GM23338 (cell line): ENCODE measurements at regions not wholly inside any gene's neighbourhood (a gene's known extent, or its start where the extent isn't known, plus 50 kb on each side); places are given as distances from the start of the nearest gene placed in this dataset.

Source experiments
- CTCF ChIP-seq, 2 experiments: fragments of 200-600 bp in 1 of 2; sonication (generic) in 1 of 2; conservative IDR thresholded peaks; 2 replicates each; pipeline versions ENCODE4 v1.5.1 to v1.6.1; 2016 to 2017; ENCODE audit warnings: antibody characterized with exemption in 2 of 2, low read depth in 2 of 2, mild to moderate bottlenecking in 2 of 2, moderate library complexity in 1 of 2
- EZH2 ChIP-seq: fragments of 200-600 bp; sonication (generic); IDR thresholded peaks from one replicate; pipeline ENCODE4 v1.8.0; 2017; ENCODE audit warnings: antibody characterized with exemption, mild to moderate bottlenecking, low read depth; ENCODE audit not compliant: unreplicated experiment
- EZH2phosphoT487 ChIP-seq: fragments of 200-600 bp; sonication (generic); IDR thresholded peaks from one replicate; pipeline ENCODE4 v1.8.1; 2018; ENCODE audit warnings: antibody characterized with exemption; ENCODE audit not compliant: unreplicated experiment
- POLR2AphosphoS5 ChIP-seq: IDR thresholded peaks from 2 replicates; pipeline ENCODE4 v1.6.1; 2016; ENCODE audit warnings: antibody characterized with exemption, low read depth
- STAT1 ChIP-seq: IDR thresholded peaks from one replicate; pipeline ENCODE4 v1.6.1; 2016; ENCODE audit warnings: antibody characterized with exemption; ENCODE audit not compliant: unreplicated experiment

GRCh38 chr7:96530786-96531185 is 178.9 kb downstream of the SEM1 start:
- TF ChIP-seq CTCF (conservative IDR thresholded peaks at IDR 0.05; ENCODE audit: low read depth in 2 of 2) (no peak), EZH2phosphoT487 (no peak), POLR2AphosphoS5 (no peak), EZH2 (no peak), STAT1 (no peak)
